C4-2B (cell line): ENCODE measurements at regions not wholly inside any gene's neighbourhood (a gene's known extent, or its start where the extent isn't known, plus 50 kb on each side); places are given as distances from the start of the nearest gene placed in this dataset.

Experiments
- H3K27ac ChIP-seq: fragments of 450-650 bp; 2 replicates; pipeline ENCODE4 v1.5.1; 2017
- CTCF ChIP-seq: fragments of 450-650 bp; conservative IDR thresholded peaks from 2 replicates; pipeline ENCODE4 v1.5.1; 2017; ENCODE audit warnings: mild to moderate bottlenecking
- ZFX ChIP-seq: fragments of 450-650 bp; IDR thresholded peaks from 2 replicates; pipeline ENCODE4 v1.6.1; 2017

GRCh38 chr9:106111039-106111730 lies 416.8 kb downstream of the TMEM38B start:
- no peak overlapping the region for H3K27ac ChIP-seq
- TF ChIP-seq CTCF (peak; percentile 34), ZFX (no peak)

GRCh38 chr9:106112935-106113334 lies 418.6 kb downstream of the TMEM38B start:
- TF ChIP-seq CTCF (no peak), ZFX (no peak)
- H3K27ac ChIP-seq = no peak overlapping the region

GRCh38 chr9:106119176-106119575 lies 424.8 kb downstream of the TMEM38B start:
- no peak overlapping the region for H3K27ac ChIP-seq
- TF ChIP-seq CTCF = no peak
- TF ChIP-seq ZFX = no peak

GRCh38 chr9:106120071-106120470 lies 425.7 kb downstream of the TMEM38B start:
- TF ChIP-seq ZFX = no peak

GRCh38 chr9:106127776-106128175 lies 433.4 kb downstream of the TMEM38B start:
- no peak for TF ChIP-seq CTCF
- TF ChIP-seq ZFX = no peak
- H3K27ac ChIP-seq = no peak overlapping the region

More at GRCh38 chr9:106120071-106120470, 425.7 kb downstream of the TMEM38B start:
- H3K27ac ChIP-seq = no peak overlapping the region

- no peak for TF ChIP-seq CTCF
- no peak for TF ChIP-seq ZFX
These were observed 436.0 kb downstream of the TMEM38B start for GRCh38 chr9:106130374-106130773.

GRCh38 chr9:106143781-106144180 lies 449.4 kb downstream of the TMEM38B start:
- TF ChIP-seq ZFX (no peak), CTCF (no peak)
- H3K27ac ChIP-seq = no peak overlapping the region

More at GRCh38 chr9:106130374-106130773, 436.0 kb downstream of the TMEM38B start:
- no peak overlapping the region for H3K27ac ChIP-seq
